GM12891 (cell line): ENCODE measurements at regions not wholly inside any gene's neighbourhood (a gene's known extent, or its start where the extent isn't known, plus 50 kb on each side); places are given as distances from the start of the nearest gene placed in this dataset.
"Not testable (repeated sequence)": the region's sequence is repeated elsewhere in the genome, so short reads cannot be mapped to it uniquely, and the experiment has no call there.

Experiments used
- DNase-seq: peaks from one replicate; pipeline ENCODE4 v3.0.0; 2011; ENCODE audit warnings: low spot score; ENCODE audit not compliant: insufficient read length
- FAIRE-seq: peaks from 2 replicates; lab custom pipeline; 2011; peaks lifted over from hg19 to GRCh38; lab: Jason Lieb, UNC
- PAX5 ChIP-seq: IDR thresholded peaks from 2 replicates; pipeline ENCODE4 v1.6.1; 2011; ENCODE audit warnings: low read length, moderate library complexity, mild to moderate bottlenecking; ENCODE audit not compliant: insufficient read depth, severe bottlenecking
- POLR2A ChIP-seq: IDR thresholded peaks from 2 replicates; pipeline ENCODE4 v1.6.1; 2011; ENCODE audit warnings: low read depth, low read length, control low read depth
- POLR2AphosphoS5 ChIP-seq: IDR thresholded peaks from 2 replicates; pipeline ENCODE4 v1.6.1; 2011; ENCODE audit warnings: low read depth, low read length, control low read depth
- POU2F2 ChIP-seq: IDR thresholded peaks from 2 replicates; pipeline ENCODE4 v1.6.1; 2011; ENCODE audit warnings: low read depth, mild to moderate bottlenecking, control low read depth, low read length, moderate library complexity
- SPI1 ChIP-seq: IDR thresholded peaks from 2 replicates; pipeline ENCODE4 v1.6.1; 2011; ENCODE audit warnings: low read depth, low read length, control low read depth
- TAF1 ChIP-seq: IDR thresholded peaks from 2 replicates; pipeline ENCODE4 v1.6.1; 2011; ENCODE audit warnings: low read depth, low read length, control low read depth

GRCh38 chr4:100913685-100914084 lies 395.9 kb upstream of the EMCN start:
- TF ChIP-seq TAF1 (no peak), POLR2AphosphoS5 (no peak), PAX5 (no peak), SPI1 (no peak), POLR2A (no peak), POU2F2 (no peak)
- FAIRE-seq (no peak), DNase-seq (no peak)

GRCh38 chr4:100908540-100908939 lies 390.7 kb upstream of the EMCN start:
- FAIRE-seq (no peak), DNase-seq (no peak)
- no peak for TF ChIP-seq PAX5
- TF ChIP-seq POLR2A: no peak

- no peak for FAIRE-seq
- DNase-seq: no peak
- no peak for TF ChIP-seq POLR2AphosphoS5
- no peak for TF ChIP-seq POLR2A
- no peak for TF ChIP-seq SPI1
- TF ChIP-seq PAX5: no peak
- no peak for TF ChIP-seq POU2F2
- TF ChIP-seq TAF1: no peak
Measured at GRCh38 chr4:100907465-100908454, 389.9 kb upstream of the EMCN start.

- DNase-seq (no peak), FAIRE-seq (no peak)
- TF ChIP-seq TAF1 (no peak), PAX5 (no peak), SPI1 (no peak), POLR2AphosphoS5 (no peak), POLR2A (no peak), POU2F2 (no peak)
Measured at GRCh38 chr4:100906973-100907372, 389.2 kb upstream of the EMCN start.

- DNase-seq, FAIRE-seq: not testable (repeated sequence)
Measured at GRCh38 chr4:100900945-100901344, 383.1 kb upstream of the EMCN start.

- FAIRE-seq (no peak), DNase-seq (no peak)
- no peak for TF ChIP-seq PAX5
- no peak for TF ChIP-seq POLR2AphosphoS5
- no peak for TF ChIP-seq SPI1
- no peak for TF ChIP-seq POU2F2
- TF ChIP-seq POLR2A: no peak
- no peak for TF ChIP-seq TAF1
Measured at GRCh38 chr4:100900134-100900533, 382.3 kb upstream of the EMCN start.

- no peak for TF ChIP-seq POLR2A
- TF ChIP-seq POLR2AphosphoS5: no peak
- no peak for TF ChIP-seq TAF1
- no peak for TF ChIP-seq SPI1
- no peak for TF ChIP-seq PAX5
- TF ChIP-seq POU2F2: no peak
- FAIRE-seq (no peak), DNase-seq (no peak)
Measured at GRCh38 chr4:100898844-100899243, 381.0 kb upstream of the EMCN start.

- DNase-seq (peak; percentile 8), FAIRE-seq (no peak)
- TF ChIP-seq POU2F2 (no peak), PAX5 (no peak), POLR2AphosphoS5 (no peak), SPI1 (no peak), TAF1 (no peak)
Measured at GRCh38 chr4:100895556-100896197, 377.9 kb upstream of the EMCN start.

GRCh38 chr4:100894339-100894870 lies 376.6 kb upstream of the EMCN start:
- FAIRE-seq (no peak), DNase-seq (no peak)
- no peak for TF ChIP-seq PAX5
- TF ChIP-seq SPI1: no peak
- no peak for TF ChIP-seq TAF1
- TF ChIP-seq POLR2A: no peak
- TF ChIP-seq POU2F2: no peak
- no peak for TF ChIP-seq POLR2AphosphoS5

- DNase-seq (no peak), FAIRE-seq (no peak)
- TF ChIP-seq POU2F2: no peak
- TF ChIP-seq POLR2AphosphoS5: no peak
- TF ChIP-seq POLR2A: no peak
- TF ChIP-seq PAX5: no peak
- TF ChIP-seq SPI1: no peak
- no peak for TF ChIP-seq TAF1
Measured at GRCh38 chr4:100891808-100892207, 374.0 kb upstream of the EMCN start.

- TF ChIP-seq POU2F2 (no peak), POLR2AphosphoS5 (no peak), TAF1 (no peak), SPI1 (no peak), POLR2A (no peak), PAX5 (no peak)
- DNase-seq (no peak), FAIRE-seq (no peak)
Measured at GRCh38 chr4:100889898-100890297, 372.1 kb upstream of the EMCN start.
